ENCODE measurements at regions not wholly inside any gene's neighbourhood (a gene's known extent, or its start where the extent isn't known, plus 50 kb on each side); places are given as distances from the start of the nearest gene placed in this dataset.

GRCh38 chr15:24008476-24008875, 321.4 kb upstream of the NDN start:
- TF ChIP-seq YY1 (IDR thresholded peaks at IDR 0.05; ENCODE audit: low read depth) (no peak), ZBTB7A (IDR thresholded peaks at IDR 0.05; ENCODE audit: low read depth) (no peak), MAX (IDR thresholded peaks at IDR 0.05) (no peak), CREB1 (IDR thresholded peaks at IDR 0.05; ENCODE audit: low read depth) (no peak), TEAD4 (IDR thresholded peaks at IDR 0.05) (no peak), EGR1 (IDR thresholded peaks at IDR 0.05) (no peak), RAD21 (IDR thresholded peaks at IDR 0.05; ENCODE audit: low read depth) (no peak), TCF12 (IDR thresholded peaks at IDR 0.05; ENCODE audit: low read depth) (no peak), TAF1 (IDR thresholded peaks at IDR 0.05; ENCODE audit: low read depth) (no peak), FOXM1 (IDR thresholded peaks at IDR 0.05; ENCODE audit: borderline replicate concordance, low read depth) (no peak), EP300 (IDR thresholded peaks at IDR 0.05; ENCODE audit: borderline replicate concordance) (no peak)
- TF ChIP-seq, protein P1, sequence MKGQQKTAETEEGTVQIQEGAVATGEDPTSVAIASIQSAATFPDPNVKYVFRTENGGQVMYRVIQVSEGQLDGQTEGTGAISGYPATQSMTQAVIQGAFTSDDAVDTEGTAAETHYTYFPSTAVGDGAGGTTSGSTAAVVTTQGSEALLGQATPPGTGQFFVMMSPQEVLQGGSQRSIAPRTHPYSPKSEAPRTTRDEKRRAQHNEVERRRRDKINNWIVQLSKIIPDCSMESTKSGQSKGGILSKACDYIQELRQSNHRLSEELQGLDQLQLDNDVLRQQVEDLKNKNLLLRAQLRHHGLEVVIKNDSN (IDR thresholded peaks at IDR 0.05): no peak
- TF ChIP-seq, protein P2, sequence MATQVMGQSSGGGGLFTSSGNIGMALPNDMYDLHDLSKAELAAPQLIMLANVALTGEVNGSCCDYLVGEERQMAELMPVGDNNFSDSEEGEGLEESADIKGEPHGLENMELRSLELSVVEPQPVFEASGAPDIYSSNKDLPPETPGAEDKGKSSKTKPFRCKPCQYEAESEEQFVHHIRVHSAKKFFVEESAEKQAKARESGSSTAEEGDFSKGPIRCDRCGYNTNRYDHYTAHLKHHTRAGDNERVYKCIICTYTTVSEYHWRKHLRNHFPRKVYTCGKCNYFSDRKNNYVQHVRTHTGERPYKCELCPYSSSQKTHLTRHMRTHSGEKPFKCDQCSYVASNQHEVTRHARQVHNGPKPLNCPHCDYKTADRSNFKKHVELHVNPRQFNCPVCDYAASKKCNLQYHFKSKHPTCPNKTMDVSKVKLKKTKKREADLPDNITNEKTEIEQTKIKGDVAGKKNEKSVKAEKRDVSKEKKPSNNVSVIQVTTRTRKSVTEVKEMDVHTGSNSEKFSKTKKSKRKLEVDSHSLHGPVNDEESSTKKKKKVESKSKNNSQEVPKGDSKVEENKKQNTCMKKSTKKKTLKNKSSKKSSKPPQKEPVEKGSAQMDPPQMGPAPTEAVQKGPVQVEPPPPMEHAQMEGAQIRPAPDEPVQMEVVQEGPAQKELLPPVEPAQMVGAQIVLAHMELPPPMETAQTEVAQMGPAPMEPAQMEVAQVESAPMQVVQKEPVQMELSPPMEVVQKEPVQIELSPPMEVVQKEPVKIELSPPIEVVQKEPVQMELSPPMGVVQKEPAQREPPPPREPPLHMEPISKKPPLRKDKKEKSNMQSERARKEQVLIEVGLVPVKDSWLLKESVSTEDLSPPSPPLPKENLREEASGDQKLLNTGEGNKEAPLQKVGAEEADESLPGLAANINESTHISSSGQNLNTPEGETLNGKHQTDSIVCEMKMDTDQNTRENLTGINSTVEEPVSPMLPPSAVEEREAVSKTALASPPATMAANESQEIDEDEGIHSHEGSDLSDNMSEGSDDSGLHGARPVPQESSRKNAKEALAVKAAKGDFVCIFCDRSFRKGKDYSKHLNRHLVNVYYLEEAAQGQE (IDR thresholded peaks at IDR 0.05; ENCODE audit: low read depth): no peak

DNA sequence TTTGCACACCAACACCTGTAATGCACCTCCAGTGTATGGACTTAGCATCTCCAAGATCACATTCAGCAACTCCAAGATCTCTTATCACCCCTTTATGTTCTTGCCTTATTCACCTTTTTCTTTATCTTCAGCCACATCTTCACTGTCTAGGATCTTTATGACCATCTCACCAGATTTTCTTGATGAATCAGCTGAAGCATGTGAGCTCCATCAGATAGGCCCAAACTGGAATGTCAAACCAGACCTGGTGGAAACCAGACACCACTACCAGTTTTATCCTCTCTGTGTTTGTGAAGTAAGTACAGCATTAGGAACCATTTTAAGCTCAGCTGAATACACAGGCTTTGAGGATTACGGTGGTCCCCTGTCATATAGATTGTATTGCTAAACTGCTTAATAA, 330.4 kb upstream of the NDN start:
- TF ChIP-seq, protein P1 (IDR thresholded peaks at IDR 0.05): no peak
- TF ChIP-seq, protein P2 (IDR thresholded peaks at IDR 0.05; ENCODE audit: low read depth): no peak
- TF ChIP-seq TCF12 (IDR thresholded peaks at IDR 0.05; ENCODE audit: low read depth) (no peak), CEBPB (IDR thresholded peaks at IDR 0.05) (no peak)

DNA sequence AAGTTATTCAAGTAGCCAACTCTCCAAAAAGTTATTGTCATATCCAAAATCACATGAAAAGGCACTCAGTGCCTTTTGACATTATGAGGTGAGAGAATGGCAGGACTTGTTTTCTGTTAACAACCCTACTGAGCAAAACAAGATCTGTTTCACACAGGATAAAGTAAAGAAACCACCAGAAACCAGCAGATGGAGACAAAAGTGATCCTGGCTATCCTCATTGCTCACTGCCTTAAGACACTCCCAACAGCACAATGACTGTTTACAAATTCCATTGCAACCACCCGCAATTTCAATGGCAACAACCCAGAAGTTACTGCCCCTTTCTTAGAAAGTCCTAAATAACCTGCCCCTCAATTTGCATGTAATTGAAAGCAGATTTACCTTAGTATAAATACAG, 352.6 kb upstream of the NDN start:
- TF ChIP-seq YY1 (IDR thresholded peaks at IDR 0.05; ENCODE audit: low read depth) (no peak), TAF1 (IDR thresholded peaks at IDR 0.05; ENCODE audit: low read depth) (no peak), EGR1 (IDR thresholded peaks at IDR 0.05) (no peak), TEAD4 (IDR thresholded peaks at IDR 0.05) (no peak), FOXM1 (IDR thresholded peaks at IDR 0.05; ENCODE audit: borderline replicate concordance, low read depth) (no peak), TCF12 (IDR thresholded peaks at IDR 0.05; ENCODE audit: low read depth) (no peak), ZBTB7A (IDR thresholded peaks at IDR 0.05; ENCODE audit: low read depth) (no peak), MAX (IDR thresholded peaks at IDR 0.05) (no peak), EP300 (IDR thresholded peaks at IDR 0.05; ENCODE audit: borderline replicate concordance) (no peak), NFIC (IDR thresholded peaks at IDR 0.05) (no peak)
- TF ChIP-seq, protein P1 (IDR thresholded peaks at IDR 0.05): no peak
- TF ChIP-seq, protein P2 (IDR thresholded peaks at IDR 0.05; ENCODE audit: low read depth): no peak

- TF ChIP-seq ZBTB7A (IDR thresholded peaks at IDR 0.05; ENCODE audit: low read depth) (no peak), FOXM1 (IDR thresholded peaks at IDR 0.05; ENCODE audit: borderline replicate concordance, low read depth) (no peak), NFIC (IDR thresholded peaks at IDR 0.05) (no peak), TEAD4 (IDR thresholded peaks at IDR 0.05) (no peak), RAD21 (IDR thresholded peaks at IDR 0.05; ENCODE audit: low read depth) (no peak), MAX (IDR thresholded peaks at IDR 0.05) (no peak), TCF12 (IDR thresholded peaks at IDR 0.05; ENCODE audit: low read depth) (no peak), TAF1 (IDR thresholded peaks at IDR 0.05; ENCODE audit: low read depth) (no peak), EP300 (IDR thresholded peaks at IDR 0.05; ENCODE audit: borderline replicate concordance) (no peak), CREB1 (IDR thresholded peaks at IDR 0.05; ENCODE audit: low read depth) (no peak), CEBPB (IDR thresholded peaks at IDR 0.05) (no peak), YY1 (IDR thresholded peaks at IDR 0.05; ENCODE audit: low read depth) (no peak), EGR1 (IDR thresholded peaks at IDR 0.05) (no peak)
- TF ChIP-seq, protein P1 (IDR thresholded peaks at IDR 0.05): no peak
- TF ChIP-seq, protein P2 (IDR thresholded peaks at IDR 0.05; ENCODE audit: low read depth): no peak
These were observed 367.6 kb upstream of the NDN start for GRCh38 chr15:24054547-24055245.
